GDM1 (cell line): ENCODE measurements at regions not wholly inside any gene's neighbourhood (a gene's known extent, or its start where the extent isn't known, plus 50 kb on each side); places are given as distances from the start of the nearest gene placed in this dataset.

Source experiments
- DNase-seq: peaks from one replicate; lab custom pipeline; 2025; lab: John Stamatoyannopoulos, UW

GRCh38 chr19:31501427-31502195 is 152.4 kb upstream of the TSHZ3 start:
- no peak for DNase-seq

- no peak for DNase-seq
Observed at GRCh38 chr19:31502536-31503170, 153.4 kb upstream of the TSHZ3 start.

- DNase-seq = no peak
Observed at GRCh38 chr19:31503211-31503610, 154.0 kb upstream of the TSHZ3 start.

- DNase-seq = no peak
Observed at GRCh38 chr19:31504221-31504620, 155.0 kb upstream of the TSHZ3 start.

- no peak for DNase-seq
Observed at GRCh38 chr19:31505596-31505910, 156.3 kb upstream of the TSHZ3 start.

GRCh38 chr19:31506102-31506501 is 156.9 kb upstream of the TSHZ3 start:
- DNase-seq = no peak

GRCh38 chr19:31510635-31511034 is 161.4 kb upstream of the TSHZ3 start:
- DNase-seq = no peak

GRCh38 chr19:31511098-31511497 is 161.9 kb upstream of the TSHZ3 start:
- DNase-seq = no peak

GRCh38 chr19:31511696-31512095 is 162.5 kb upstream of the TSHZ3 start:
- DNase-seq = no peak

- no peak for DNase-seq
Observed at GRCh38 chr19:31512181-31512970, 163.1 kb upstream of the TSHZ3 start.

GRCh38 chr19:31513841-31514240 is 164.6 kb upstream of the TSHZ3 start:
- no peak for DNase-seq

GRCh38 chr19:31515931-31516330 is 166.7 kb upstream of the TSHZ3 start:
- DNase-seq = no peak

- DNase-seq = no peak
Observed at GRCh38 chr19:31516756-31517155, 167.5 kb upstream of the TSHZ3 start.

GRCh38 chr19:31517224-31518180 is 168.3 kb upstream of the TSHZ3 start:
- DNase-seq = no peak

GRCh38 chr19:31518216-31519020 is 169.2 kb upstream of the TSHZ3 start:
- DNase-seq = no peak

- DNase-seq = no peak
Observed at GRCh38 chr19:31519256-31519655, 170.0 kb upstream of the TSHZ3 start.

GRCh38 chr19:31519908-31520307 is 170.7 kb upstream of the TSHZ3 start:
- DNase-seq = no peak

- DNase-seq = no peak
Observed at GRCh38 chr19:31520633-31521032, 171.4 kb upstream of the TSHZ3 start.

GRCh38 chr19:31525610-31526147 is 176.4 kb upstream of the TSHZ3 start:
- no peak for DNase-seq

GRCh38 chr19:31527443-31527842 is 178.2 kb upstream of the TSHZ3 start:
- no peak for DNase-seq

GRCh38 chr19:31528261-31528660 is 179.0 kb upstream of the TSHZ3 start:
- DNase-seq = no peak
